ENCODE measurements at regions not wholly inside any gene's neighbourhood (a gene's known extent, or its start where the extent isn't known, plus 50 kb on each side); places are given as distances from the start of the nearest gene placed in this dataset.
A peak's percentile ranks its signal among the peaks of the same experiment; 100 is the strongest.

- FAIRE-seq = no peak
These were observed 147.0 kb upstream of the SLCO3A1 start for GRCh38 chr15:91706322-91707032.

GRCh38 chr15:91710080-91710698 lies 143.3 kb upstream of the SLCO3A1 start:
- FAIRE-seq (no peak), DNase-seq (ENCODE audit: insufficient read length, low spot score) (no peak)
- no peak for TF ChIP-seq CTCF (IDR thresholded peaks at IDR 0.05; ENCODE audit: insufficient read depth, missing control alignments)

More at GRCh38 chr15:91706322-91707032, 147.0 kb upstream of the SLCO3A1 start:
- TF ChIP-seq CTCF (IDR thresholded peaks at IDR 0.05; ENCODE audit: insufficient read depth, missing control alignments) = peak; percentile 74
- no peak for DNase-seq (ENCODE audit: insufficient read length, low spot score)

- no peak for DNase-seq (ENCODE audit: insufficient read length, low spot score)
- TF ChIP-seq CTCF (IDR thresholded peaks at IDR 0.05; ENCODE audit: insufficient read depth, missing control alignments) = no peak
- FAIRE-seq = no peak
These were observed 142.0 kb upstream of the SLCO3A1 start for GRCh38 chr15:91711384-91712033.

- DNase-seq (ENCODE audit: insufficient read length, low spot score) (no peak), FAIRE-seq (no peak)
- TF ChIP-seq CTCF (IDR thresholded peaks at IDR 0.05; ENCODE audit: insufficient read depth, missing control alignments) = no peak
These were observed 141.2 kb upstream of the SLCO3A1 start for GRCh38 chr15:91712286-91712685.

- TF ChIP-seq CTCF (IDR thresholded peaks at IDR 0.05; ENCODE audit: insufficient read depth, missing control alignments) = no peak
- DNase-seq (ENCODE audit: insufficient read length, low spot score) (no peak), FAIRE-seq (no peak)
These were observed 137.0 kb upstream of the SLCO3A1 start for GRCh38 chr15:91716536-91716935.

- TF ChIP-seq CTCF (IDR thresholded peaks at IDR 0.05; ENCODE audit: insufficient read depth, missing control alignments) = no peak
- FAIRE-seq (no peak), DNase-seq (ENCODE audit: insufficient read length, low spot score) (no peak)
These were observed 135.7 kb upstream of the SLCO3A1 start for GRCh38 chr15:91717811-91718210.

- DNase-seq (ENCODE audit: insufficient read length, low spot score) = no peak
- FAIRE-seq = no peak
- no peak for TF ChIP-seq CTCF (IDR thresholded peaks at IDR 0.05; ENCODE audit: insufficient read depth, missing control alignments)
These were observed 129.5 kb upstream of the SLCO3A1 start for GRCh38 chr15:91723959-91724358.

All from D721Med (cell line).